Ishikawa (cell line): ENCODE measurements at regions not wholly inside any gene's neighbourhood (a gene's known extent, or its start where the extent isn't known, plus 50 kb on each side); places are given as distances from the start of the nearest gene placed in this dataset.

ENCODE experiments used
- CEBPB ChIP-seq: IDR thresholded peaks from 2 replicates; pipeline ENCODE4 v1.6.1; 2012
- CREB1 ChIP-seq: IDR thresholded peaks from 2 replicates; pipeline ENCODE4 v1.6.1; 2012; ENCODE audit warnings: low read depth
- EGR1 ChIP-seq: IDR thresholded peaks from 2 replicates; pipeline ENCODE4 v1.6.1; 2012
- EP300 ChIP-seq: IDR thresholded peaks from 2 replicates; pipeline ENCODE4 v1.6.1; 2012; ENCODE audit warnings: borderline replicate concordance
- FOXM1 ChIP-seq: IDR thresholded peaks from 2 replicates; pipeline ENCODE4 v1.6.1; 2012; ENCODE audit warnings: low read depth, borderline replicate concordance
- NFIC ChIP-seq: IDR thresholded peaks from 2 replicates; pipeline ENCODE4 v1.6.1; 2012
- RAD21 ChIP-seq: IDR thresholded peaks from 2 replicates; pipeline ENCODE4 v1.6.1; 2012; ENCODE audit warnings: low read depth
- TAF1 ChIP-seq: IDR thresholded peaks from 2 replicates; pipeline ENCODE4 v1.6.1; 2012; ENCODE audit warnings: low read depth, mild to moderate bottlenecking
- TCF12 ChIP-seq: IDR thresholded peaks from 2 replicates; pipeline ENCODE4 v1.6.1; 2012; ENCODE audit warnings: low read depth
- TEAD4 ChIP-seq: IDR thresholded peaks from 2 replicates; pipeline ENCODE4 v1.6.1; 2012
- YY1 ChIP-seq: IDR thresholded peaks from 2 replicates; pipeline ENCODE4 v1.6.1; 2012; ENCODE audit warnings: low read depth
- ZBTB7A ChIP-seq: IDR thresholded peaks from 2 replicates; pipeline ENCODE4 v1.6.1; 2012; ENCODE audit warnings: low read depth
- TF ChIP-seq, protein P1 (sequence below): IDR thresholded peaks from 2 replicates; pipeline ENCODE4 v1.6.1; 2012; ENCODE audit warnings: low read depth, mild to moderate bottlenecking
- TF ChIP-seq, protein P2 (sequence below): IDR thresholded peaks from 2 replicates; pipeline ENCODE4 v1.6.1; 2012
- TF ChIP-seq, protein P3 (sequence below): IDR thresholded peaks from 2 replicates; pipeline ENCODE4 v1.6.1; 2012

DNA sequence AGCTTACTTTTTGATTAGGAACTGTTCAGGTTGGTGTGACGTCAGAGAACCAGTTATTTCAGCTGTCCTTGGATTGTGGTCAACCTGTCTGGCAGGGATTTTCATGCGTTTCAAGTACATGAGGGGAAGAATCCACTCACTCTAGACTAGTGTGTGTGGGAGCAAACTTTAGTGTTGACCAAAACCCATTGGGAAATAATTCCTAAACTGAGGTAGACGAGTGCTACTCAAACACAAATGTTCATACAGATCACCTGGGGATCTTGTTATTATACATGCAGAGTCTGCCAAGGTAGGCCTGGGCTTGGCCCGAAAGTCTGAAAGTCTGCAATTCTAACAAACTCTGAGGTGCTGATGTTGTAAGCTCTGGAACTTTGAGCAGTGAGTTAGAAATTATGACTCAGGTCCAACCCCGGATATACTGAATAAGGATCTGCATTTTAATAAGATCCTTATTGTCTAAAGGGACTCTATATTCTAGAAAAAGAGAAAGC lies 111.1 kb upstream of the CREB5 start:
- no peak for TF ChIP-seq EP300
- TF ChIP-seq, protein P1, sequence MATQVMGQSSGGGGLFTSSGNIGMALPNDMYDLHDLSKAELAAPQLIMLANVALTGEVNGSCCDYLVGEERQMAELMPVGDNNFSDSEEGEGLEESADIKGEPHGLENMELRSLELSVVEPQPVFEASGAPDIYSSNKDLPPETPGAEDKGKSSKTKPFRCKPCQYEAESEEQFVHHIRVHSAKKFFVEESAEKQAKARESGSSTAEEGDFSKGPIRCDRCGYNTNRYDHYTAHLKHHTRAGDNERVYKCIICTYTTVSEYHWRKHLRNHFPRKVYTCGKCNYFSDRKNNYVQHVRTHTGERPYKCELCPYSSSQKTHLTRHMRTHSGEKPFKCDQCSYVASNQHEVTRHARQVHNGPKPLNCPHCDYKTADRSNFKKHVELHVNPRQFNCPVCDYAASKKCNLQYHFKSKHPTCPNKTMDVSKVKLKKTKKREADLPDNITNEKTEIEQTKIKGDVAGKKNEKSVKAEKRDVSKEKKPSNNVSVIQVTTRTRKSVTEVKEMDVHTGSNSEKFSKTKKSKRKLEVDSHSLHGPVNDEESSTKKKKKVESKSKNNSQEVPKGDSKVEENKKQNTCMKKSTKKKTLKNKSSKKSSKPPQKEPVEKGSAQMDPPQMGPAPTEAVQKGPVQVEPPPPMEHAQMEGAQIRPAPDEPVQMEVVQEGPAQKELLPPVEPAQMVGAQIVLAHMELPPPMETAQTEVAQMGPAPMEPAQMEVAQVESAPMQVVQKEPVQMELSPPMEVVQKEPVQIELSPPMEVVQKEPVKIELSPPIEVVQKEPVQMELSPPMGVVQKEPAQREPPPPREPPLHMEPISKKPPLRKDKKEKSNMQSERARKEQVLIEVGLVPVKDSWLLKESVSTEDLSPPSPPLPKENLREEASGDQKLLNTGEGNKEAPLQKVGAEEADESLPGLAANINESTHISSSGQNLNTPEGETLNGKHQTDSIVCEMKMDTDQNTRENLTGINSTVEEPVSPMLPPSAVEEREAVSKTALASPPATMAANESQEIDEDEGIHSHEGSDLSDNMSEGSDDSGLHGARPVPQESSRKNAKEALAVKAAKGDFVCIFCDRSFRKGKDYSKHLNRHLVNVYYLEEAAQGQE = no peak
- no peak for TF ChIP-seq EGR1
- TF ChIP-seq YY1 = no peak
- no peak for TF ChIP-seq RAD21
- TF ChIP-seq, protein P2, sequence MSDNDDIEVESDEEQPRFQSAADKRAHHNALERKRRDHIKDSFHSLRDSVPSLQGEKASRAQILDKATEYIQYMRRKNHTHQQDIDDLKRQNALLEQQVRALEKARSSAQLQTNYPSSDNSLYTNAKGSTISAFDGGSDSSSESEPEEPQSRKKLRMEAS = no peak
- no peak for TF ChIP-seq NFIC
- no peak for TF ChIP-seq TAF1
- no peak for TF ChIP-seq TCF12
- TF ChIP-seq CEBPB = no peak
- TF ChIP-seq FOXM1 = no peak
- TF ChIP-seq CREB1 = no peak

DNA sequence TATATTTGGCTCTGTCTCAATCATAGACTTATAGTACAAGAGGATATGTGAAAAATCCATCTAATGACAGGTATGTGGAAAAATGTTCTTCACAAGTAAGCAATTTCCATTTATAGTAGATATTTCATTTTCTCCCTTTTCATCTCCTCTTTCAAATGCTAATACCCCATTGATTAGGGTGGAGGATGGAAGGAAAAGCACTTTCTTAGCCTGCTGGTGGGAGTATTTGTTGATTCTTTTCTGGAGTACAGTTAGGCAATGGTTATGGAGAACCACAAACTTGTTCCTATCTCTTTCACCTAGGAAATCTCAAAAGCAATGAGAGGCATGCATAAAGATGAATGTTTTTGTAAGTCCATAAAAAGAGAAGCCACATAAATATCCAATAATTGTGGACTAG lies 108.0 kb upstream of the CREB5 start:
- no peak for TF ChIP-seq TAF1
- no peak for TF ChIP-seq TEAD4
- TF ChIP-seq CREB1 = no peak
- TF ChIP-seq NFIC = no peak
- TF ChIP-seq, protein P2 = no peak
- no peak for TF ChIP-seq YY1
- TF ChIP-seq, protein P3, sequence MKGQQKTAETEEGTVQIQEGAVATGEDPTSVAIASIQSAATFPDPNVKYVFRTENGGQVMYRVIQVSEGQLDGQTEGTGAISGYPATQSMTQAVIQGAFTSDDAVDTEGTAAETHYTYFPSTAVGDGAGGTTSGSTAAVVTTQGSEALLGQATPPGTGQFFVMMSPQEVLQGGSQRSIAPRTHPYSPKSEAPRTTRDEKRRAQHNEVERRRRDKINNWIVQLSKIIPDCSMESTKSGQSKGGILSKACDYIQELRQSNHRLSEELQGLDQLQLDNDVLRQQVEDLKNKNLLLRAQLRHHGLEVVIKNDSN = no peak
- no peak for TF ChIP-seq EGR1
- no peak for TF ChIP-seq TCF12
- TF ChIP-seq CEBPB = no peak
- TF ChIP-seq, protein P1 = no peak
- no peak for TF ChIP-seq FOXM1
- no peak for TF ChIP-seq ZBTB7A
- no peak for TF ChIP-seq EP300
- TF ChIP-seq RAD21 = no peak

DNA sequence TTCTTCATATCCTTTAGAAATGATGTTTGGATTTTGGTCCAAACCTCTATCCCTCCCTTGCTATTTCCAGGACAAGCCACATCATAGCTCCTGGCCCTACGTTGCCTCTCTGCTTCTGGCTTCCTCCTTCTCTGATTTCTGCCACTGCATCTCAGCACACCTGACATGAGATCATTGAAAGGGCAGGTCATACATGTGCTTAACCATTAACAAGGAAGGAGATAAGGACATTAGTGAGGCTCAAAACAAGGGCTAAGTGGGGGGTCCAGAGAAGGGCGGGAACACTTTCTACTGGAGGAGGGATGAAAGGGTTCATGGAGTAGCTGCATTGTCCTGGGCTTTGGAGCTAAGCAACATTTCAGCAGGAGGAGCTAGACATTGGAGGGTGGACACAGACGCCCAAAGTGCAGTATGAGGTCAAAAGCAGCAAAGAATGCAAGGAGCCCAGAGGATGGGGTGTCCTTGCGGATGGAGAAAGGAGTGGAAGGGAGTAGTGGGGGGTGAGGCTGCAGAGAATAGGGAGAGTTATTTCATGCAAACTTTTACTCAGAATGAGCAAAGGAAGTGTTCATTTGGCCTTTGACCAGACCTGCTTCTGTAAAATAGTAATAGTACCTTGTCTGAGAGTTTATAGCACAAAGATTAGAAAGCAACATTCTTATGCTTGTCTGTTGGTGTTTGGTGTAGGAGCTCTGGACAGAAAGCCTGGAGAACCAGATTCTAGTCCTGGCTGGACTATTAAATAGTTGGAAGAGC lies 102.4 kb upstream of the CREB5 start:
- TF ChIP-seq, protein P3 = no peak
- TF ChIP-seq EP300 = no peak
- TF ChIP-seq YY1 = no peak
- TF ChIP-seq TCF12 = no peak
- TF ChIP-seq, protein P1 = no peak
- TF ChIP-seq ZBTB7A = no peak
- TF ChIP-seq CEBPB = no peak
- TF ChIP-seq RAD21 = no peak
- no peak for TF ChIP-seq TEAD4
- no peak for TF ChIP-seq FOXM1
- no peak for TF ChIP-seq TAF1
- TF ChIP-seq CREB1 = no peak
- no peak for TF ChIP-seq EGR1
- no peak for TF ChIP-seq NFIC
- TF ChIP-seq, protein P2 = no peak

DNA sequence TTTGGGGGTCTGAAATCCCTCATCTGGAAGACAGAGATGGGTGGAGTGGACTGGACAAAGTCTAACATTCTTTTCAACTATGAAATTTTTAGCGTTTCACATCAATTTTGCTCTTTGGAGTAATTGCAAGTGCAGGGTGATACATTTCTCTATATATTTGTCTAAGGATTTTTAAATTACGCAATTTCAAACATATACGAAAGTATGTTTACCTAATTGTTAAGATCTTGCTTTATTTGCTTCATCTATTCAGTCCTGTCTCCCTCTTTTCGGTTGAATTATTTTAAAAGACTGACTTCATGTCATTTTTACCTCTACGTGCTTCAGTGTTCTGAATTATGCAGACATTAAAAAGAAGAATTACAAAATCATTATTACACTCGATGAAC lies 101.9 kb upstream of the CREB5 start:
- TF ChIP-seq TEAD4 = no peak
- no peak for TF ChIP-seq EGR1
- no peak for TF ChIP-seq CEBPB
- no peak for TF ChIP-seq RAD21
- TF ChIP-seq, protein P2 = no peak
- TF ChIP-seq EP300 = no peak
- TF ChIP-seq, protein P3 = no peak
- TF ChIP-seq TAF1 = no peak
- TF ChIP-seq CREB1 = no peak
- TF ChIP-seq, protein P1 = no peak
